ENCODE measurements at regions not wholly inside any gene's neighbourhood (a gene's known extent, or its start where the extent isn't known, plus 50 kb on each side); places are given as distances from the start of the nearest gene placed in this dataset.

DNA sequence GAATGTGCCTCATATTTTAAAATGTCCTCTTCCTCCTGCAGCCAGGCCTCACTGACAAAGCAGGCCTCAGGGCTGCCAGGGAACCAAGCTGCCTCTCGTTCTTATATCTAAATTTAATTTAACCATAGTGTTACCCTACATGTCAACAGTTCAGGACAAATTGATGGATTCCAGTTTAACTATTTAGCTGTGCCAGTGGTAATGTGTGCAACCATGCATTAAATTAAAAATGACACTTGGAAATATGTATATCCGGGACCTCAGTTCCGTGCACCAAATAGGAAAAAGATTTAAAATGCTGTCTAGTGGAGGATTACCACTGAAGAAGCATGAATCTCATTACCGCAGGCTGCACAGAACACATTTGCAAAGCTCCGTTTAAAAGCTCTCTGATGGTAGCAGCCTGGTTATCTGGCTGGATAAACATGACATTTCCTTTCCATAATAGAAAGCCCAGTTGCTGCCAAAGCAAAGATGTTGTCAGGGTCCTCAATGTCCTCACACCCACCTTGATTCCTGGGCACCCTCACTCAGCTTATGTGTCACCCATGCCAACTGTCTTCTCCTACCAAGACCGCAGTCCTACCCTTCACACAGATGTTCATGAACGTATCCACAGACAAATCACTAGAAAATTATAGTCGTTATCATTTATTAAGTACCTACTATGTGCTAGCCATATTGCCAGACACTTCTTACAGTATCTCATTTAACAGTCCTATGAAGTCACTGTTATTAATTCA is 73.3 kb upstream of the FRMD4A start:
- TF ChIP-seq CTCF (IDR thresholded peaks at IDR 0.05; ENCODE audit: low read depth, low read length, missing input control) = no peak
- no peak for TF ChIP-seq GABPA (IDR thresholded peaks at IDR 0.05 in 1 of 2, conservative IDR thresholded peaks at IDR 0.05 in 1 of 2)
- TF ChIP-seq, protein P1, sequence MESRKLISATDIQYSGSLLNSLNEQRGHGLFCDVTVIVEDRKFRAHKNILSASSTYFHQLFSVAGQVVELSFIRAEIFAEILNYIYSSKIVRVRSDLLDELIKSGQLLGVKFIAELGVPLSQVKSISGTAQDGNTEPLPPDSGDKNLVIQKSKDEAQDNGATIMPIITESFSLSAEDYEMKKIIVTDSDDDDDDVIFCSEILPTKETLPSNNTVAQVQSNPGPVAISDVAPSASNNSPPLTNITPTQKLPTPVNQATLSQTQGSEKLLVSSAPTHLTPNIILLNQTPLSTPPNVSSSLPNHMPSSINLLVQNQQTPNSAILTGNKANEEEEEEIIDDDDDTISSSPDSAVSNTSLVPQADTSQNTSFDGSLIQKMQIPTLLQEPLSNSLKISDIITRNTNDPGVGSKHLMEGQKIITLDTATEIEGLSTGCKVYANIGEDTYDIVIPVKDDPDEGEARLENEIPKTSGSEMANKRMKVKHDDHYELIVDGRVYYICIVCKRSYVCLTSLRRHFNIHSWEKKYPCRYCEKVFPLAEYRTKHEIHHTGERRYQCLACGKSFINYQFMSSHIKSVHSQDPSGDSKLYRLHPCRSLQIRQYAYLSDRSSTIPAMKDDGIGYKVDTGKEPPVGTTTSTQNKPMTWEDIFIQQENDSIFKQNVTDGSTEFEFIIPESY (IDR thresholded peaks at IDR 0.05) = no peak
- no peak for TF ChIP-seq FOXA1 (IDR thresholded peaks at IDR 0.05)
- no peak for TF ChIP-seq HNF4G (IDR thresholded peaks at IDR 0.05)
- TF ChIP-seq SP1 (IDR thresholded peaks at IDR 0.05) = no peak
- TF ChIP-seq, protein P2, sequence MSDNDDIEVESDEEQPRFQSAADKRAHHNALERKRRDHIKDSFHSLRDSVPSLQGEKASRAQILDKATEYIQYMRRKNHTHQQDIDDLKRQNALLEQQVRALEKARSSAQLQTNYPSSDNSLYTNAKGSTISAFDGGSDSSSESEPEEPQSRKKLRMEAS (IDR thresholded peaks at IDR 0.05) = no peak
- TF ChIP-seq REST (IDR thresholded peaks at IDR 0.05) = no peak
- TF ChIP-seq TAF1 (conservative IDR thresholded peaks at IDR 0.05) = no peak
